ENCODE measurements at regions not wholly inside any gene's neighbourhood (a gene's known extent, or its start where the extent isn't known, plus 50 kb on each side); places are given as distances from the start of the nearest gene placed in this dataset.
A peak's percentile ranks its signal among the peaks of the same experiment; 100 is the strongest.

- Histone ChIP-seq H3K27me3 (ENCODE audit: low read depth) (no peaks in the 10 kb centered on the region), H3K4me1 (no peaks in the 10 kb centered on the region), H3K9me3 (no peaks in the 10 kb centered on the region), H3K4me3 (no peak overlapping the region), H3K36me3 (replicated peaks) (no peaks in the 10 kb centered on the region)
- in situ Hi-C loops (cut with MboI; ENCODE audit: low sequenced_read_pairs) = loop anchor here (25.0 kb wide), 2 partner anchors 978 to 1253 kb away; no protein-coding TSS in a partner anchor
- no peak for DNase-seq (ENCODE audit: low spot score in 2 of 2)
These were observed 96.4 kb downstream of the TMEM170B start for GRCh38 chr6:11633741-11634509.

GRCh38 chr6:11634948-11635347 lies 97.4 kb downstream of the TMEM170B start:
- Histone ChIP-seq H3K36me3 (replicated peaks) (no peaks in the 10 kb centered on the region), H3K4me1 (no peaks in the 10 kb centered on the region), H3K9me3 (no peaks in the 10 kb centered on the region), H3K4me3 (no peak overlapping the region), H3K27me3 (ENCODE audit: low read depth) (no peaks in the 10 kb centered on the region)
- in situ Hi-C loops (cut with MboI; ENCODE audit: low sequenced_read_pairs) = loop anchor here (25.0 kb wide), 2 partner anchors 977 to 1252 kb away; no protein-coding TSS in a partner anchor
- DNase-seq (ENCODE audit: low spot score in 2 of 2) = no peak

- H3K36me3 ChIP-seq (replicated peaks) = no peaks in the 10 kb centered on the region
- H3K9me3 ChIP-seq = no peaks in the 10 kb centered on the region
- DNase-seq (ENCODE audit: low spot score in 2 of 2) = no peak
- H3K27me3 ChIP-seq (ENCODE audit: low read depth) = no peaks in the 10 kb centered on the region
- no peak overlapping the region for H3K4me3 ChIP-seq
- no peaks in the 10 kb centered on the region for H3K4me1 ChIP-seq
- in situ Hi-C loops (cut with MboI; ENCODE audit: low sequenced_read_pairs) = loop anchor here (25.0 kb wide), 2 partner anchors 976 to 1251 kb away; no protein-coding TSS in a partner anchor
These were observed 98.6 kb downstream of the TMEM170B start for GRCh38 chr6:11636121-11636520.

- H3K36me3 ChIP-seq (replicated peaks) = no peaks in the 10 kb centered on the region
- no peaks in the 10 kb centered on the region for H3K9me3 ChIP-seq
- DNase-seq (ENCODE audit: low spot score in 2 of 2) = no peak
- H3K27me3 ChIP-seq (ENCODE audit: low read depth) = no peaks in the 10 kb centered on the region
- no peak overlapping the region for H3K4me3 ChIP-seq
- H3K4me1 ChIP-seq = no peaks in the 10 kb centered on the region
- in situ Hi-C loops (cut with MboI; ENCODE audit: low sequenced_read_pairs) = loop anchor here (25.0 kb wide), 2 partner anchors 975 to 1250 kb away; no protein-coding TSS in a partner anchor
These were observed 99.7 kb downstream of the TMEM170B start for GRCh38 chr6:11637266-11637665.

GRCh38 chr6:11639376-11640235 lies 102.1 kb downstream of the TMEM170B start:
- H3K9me3 ChIP-seq = no peaks in the 10 kb centered on the region

GRCh38 chr6:11640486-11640885 lies 102.9 kb downstream of the TMEM170B start:
- no peaks in the 10 kb centered on the region for H3K27me3 ChIP-seq (ENCODE audit: low read depth)
- H3K4me1 ChIP-seq = no peaks in the 10 kb centered on the region
- no peaks in the 10 kb centered on the region for H3K9me3 ChIP-seq
- H3K4me3 ChIP-seq = no peak overlapping the region
- no peaks in the 10 kb centered on the region for H3K36me3 ChIP-seq (replicated peaks)
- DNase-seq (ENCODE audit: low spot score in 2 of 2) = no peak
- in situ Hi-C loops (cut with MboI; ENCODE audit: low sequenced_read_pairs) = loop anchor here (25.0 kb wide), 2 partner anchors 972 to 1247 kb away; no protein-coding TSS in a partner anchor

More at GRCh38 chr6:11639376-11640235, 102.1 kb downstream of the TMEM170B start:
- no peaks in the 10 kb centered on the region for H3K27me3 ChIP-seq (ENCODE audit: low read depth)
- no peak for DNase-seq (ENCODE audit: low spot score in 2 of 2)
- no peaks in the 10 kb centered on the region for H3K4me1 ChIP-seq
- in situ Hi-C loops (cut with MboI; ENCODE audit: low sequenced_read_pairs) = loop anchor here (25.0 kb wide), 2 partner anchors 973 to 1248 kb away; no protein-coding TSS in a partner anchor
- no peak overlapping the region for H3K4me3 ChIP-seq
- H3K36me3 ChIP-seq (replicated peaks) = no peaks in the 10 kb centered on the region

- H3K36me3 ChIP-seq (replicated peaks) = no peaks in the 10 kb centered on the region
- H3K9me3 ChIP-seq = no peaks in the 10 kb centered on the region
- no peak for DNase-seq (ENCODE audit: low spot score in 2 of 2)
- in situ Hi-C loops (cut with MboI; ENCODE audit: low sequenced_read_pairs) = loop anchor here (25.0 kb wide), 2 partner anchors 968 to 1243 kb away; no protein-coding TSS in a partner anchor
- no peaks in the 10 kb centered on the region for H3K27me3 ChIP-seq (ENCODE audit: low read depth)
- H3K4me3 ChIP-seq = no peak overlapping the region
- H3K4me1 ChIP-seq = no peaks in the 10 kb centered on the region
These were observed 106.5 kb downstream of the TMEM170B start for GRCh38 chr6:11644071-11644470.

- Histone ChIP-seq H3K36me3 (replicated peaks) (no peaks in the 10 kb centered on the region), H3K9me3 (no peaks in the 10 kb centered on the region), H3K4me3 (no peak overlapping the region), H3K4me1 (no peaks in the 10 kb centered on the region), H3K27me3 (ENCODE audit: low read depth) (no peaks in the 10 kb centered on the region)
- DNase-seq (ENCODE audit: low spot score in 2 of 2) = no peak
- in situ Hi-C loops (cut with MboI; ENCODE audit: low sequenced_read_pairs) = loop anchor here (25.0 kb wide), 2 partner anchors 968 to 1243 kb away; no protein-coding TSS in a partner anchor
These were observed 107.1 kb downstream of the TMEM170B start for GRCh38 chr6:11644601-11645000.

GRCh38 chr6:11645016-11645415 lies 107.5 kb downstream of the TMEM170B start:
- Histone ChIP-seq H3K4me3 (no peak overlapping the region), H3K36me3 (replicated peaks) (no peaks in the 10 kb centered on the region), H3K27me3 (ENCODE audit: low read depth) (no peaks in the 10 kb centered on the region), H3K4me1 (peaks cover 1% of the 10 kb centered on the region; the same call in 1 of the 2 replicates), H3K9me3 (no peaks in the 10 kb centered on the region)
- no peak for DNase-seq (ENCODE audit: low spot score in 2 of 2)
- in situ Hi-C loops (cut with MboI; ENCODE audit: low sequenced_read_pairs) = loop anchor here (25.0 kb wide), 2 partner anchors 967 to 1242 kb away; no protein-coding TSS in a partner anchor

- Histone ChIP-seq H3K27me3 (ENCODE audit: low read depth) (no peaks in the 10 kb centered on the region), H3K9me3 (no peaks in the 10 kb centered on the region), H3K4me1 (peaks cover 2% of the 10 kb centered on the region; the same call in 1 of the 2 replicates), H3K4me3 (no peak overlapping the region), H3K36me3 (replicated peaks) (no peaks in the 10 kb centered on the region)
- no peak for DNase-seq (ENCODE audit: low spot score in 2 of 2)
- in situ Hi-C loops (cut with MboI; ENCODE audit: low sequenced_read_pairs) = loop anchor here (25.0 kb wide), 2 partner anchors 964 to 1239 kb away; no protein-coding TSS in a partner anchor
These were observed 110.9 kb downstream of the TMEM170B start for GRCh38 chr6:11648436-11648775.

GRCh38 chr6:11648889-11649288 lies 111.3 kb downstream of the TMEM170B start:
- in situ Hi-C loops (cut with MboI; ENCODE audit: low sequenced_read_pairs) = loop anchor here (25.0 kb wide), 2 partner anchors 963 to 1238 kb away; no protein-coding TSS in a partner anchor
- H3K36me3 ChIP-seq (replicated peaks) = no peaks in the 10 kb centered on the region
- no peak overlapping the region for H3K4me3 ChIP-seq
- peaks cover 2% of the 10 kb centered on the region; the same call in 1 of the 2 replicates for H3K4me1 ChIP-seq
- H3K9me3 ChIP-seq = no peaks in the 10 kb centered on the region
- no peaks in the 10 kb centered on the region for H3K27me3 ChIP-seq (ENCODE audit: low read depth)
- DNase-seq (ENCODE audit: low spot score in 2 of 2) = no peak

GRCh38 chr6:11650025-11650696 lies 112.6 kb downstream of the TMEM170B start:
- DNase-seq (ENCODE audit: low spot score in 2 of 2) = peak; percentile 4 to 53
- no peaks in the 10 kb centered on the region for H3K9me3 ChIP-seq
- no peaks in the 10 kb centered on the region for H3K27me3 ChIP-seq (ENCODE audit: low read depth)
- peaks cover 2% of the 10 kb centered on the region; the same call in 1 of the 2 replicates for H3K4me1 ChIP-seq
- no peak overlapping the region for H3K4me3 ChIP-seq
- in situ Hi-C loops (cut with MboI; ENCODE audit: low sequenced_read_pairs) = no loop called here
- H3K36me3 ChIP-seq (replicated peaks) = no peaks in the 10 kb centered on the region

GRCh38 chr6:11650711-11651110 lies 113.2 kb downstream of the TMEM170B start:
- Histone ChIP-seq H3K36me3 (replicated peaks) (no peaks in the 10 kb centered on the region), H3K4me3 (no peak overlapping the region), H3K4me1 (peaks cover 3% of the 10 kb centered on the region), H3K9me3 (no peaks in the 10 kb centered on the region), H3K27me3 (ENCODE audit: low read depth) (no peaks in the 10 kb centered on the region)
- in situ Hi-C loops (cut with MboI; ENCODE audit: low sequenced_read_pairs) = no loop called here
- no peak for DNase-seq (ENCODE audit: low spot score in 2 of 2)
